ENCODE measurements at regions not wholly inside any gene's neighbourhood (a gene's known extent, or its start where the extent isn't known, plus 50 kb on each side); places are given as distances from the start of the nearest gene placed in this dataset.
"Not testable (repeated sequence)": the region's sequence is repeated elsewhere in the genome, so short reads cannot be mapped to it uniquely, and the experiment has no call there.

- no peak overlapping the region for H3K27ac ChIP-seq
- no peak overlapping the region for H3K4me3 ChIP-seq
Measured at GRCh38 chr12:131635491-131636122, 75.3 kb upstream of the SFSWAP start.

GRCh38 chr12:131636266-131636665, 74.6 kb upstream of the SFSWAP start:
- Histone ChIP-seq H3K27ac (no peak overlapping the region), H3K4me3 (no peak overlapping the region)

DNA sequence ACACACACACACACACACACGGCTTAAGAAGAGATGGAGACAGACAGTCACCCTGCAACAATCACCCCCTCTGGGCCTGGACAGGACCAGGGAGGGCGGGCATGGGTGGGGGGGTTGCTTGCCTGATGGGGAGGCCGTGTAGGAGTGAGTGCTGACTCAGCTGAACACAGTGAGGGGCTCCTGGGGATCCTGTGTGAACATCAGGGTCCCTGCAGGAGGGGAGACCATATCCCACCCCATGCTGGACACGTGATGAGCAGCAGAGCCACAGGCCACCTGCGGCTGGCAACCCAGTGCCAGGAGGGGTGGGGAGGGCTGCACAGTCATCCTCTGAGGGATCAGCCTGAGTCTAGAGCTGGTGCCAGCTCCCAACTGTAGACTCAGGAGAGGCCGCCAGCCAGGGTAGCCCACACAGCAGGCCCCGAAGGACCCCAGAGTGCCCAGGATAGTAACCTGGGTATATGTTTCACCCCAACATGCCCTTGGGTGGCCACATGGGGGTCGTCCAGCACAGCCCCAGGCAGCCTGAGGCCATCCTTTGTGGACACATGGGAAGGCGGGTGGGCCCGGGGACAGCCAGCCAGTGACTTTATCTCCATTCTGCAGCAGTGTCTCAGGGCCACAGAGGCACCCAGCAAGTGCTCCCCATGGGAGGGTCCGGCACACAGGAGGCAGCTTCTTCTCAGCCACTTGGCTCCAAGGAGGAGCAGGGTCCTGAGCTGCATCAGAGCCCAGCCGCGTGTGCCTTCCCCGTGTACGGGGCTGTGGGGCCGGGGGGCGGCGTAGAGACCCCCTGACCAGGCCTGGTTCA, 73.7 kb upstream of the SFSWAP start:
- Histone ChIP-seq H3K27ac (no peak overlapping the region), H3K4me3 (no peak overlapping the region)

DNA sequence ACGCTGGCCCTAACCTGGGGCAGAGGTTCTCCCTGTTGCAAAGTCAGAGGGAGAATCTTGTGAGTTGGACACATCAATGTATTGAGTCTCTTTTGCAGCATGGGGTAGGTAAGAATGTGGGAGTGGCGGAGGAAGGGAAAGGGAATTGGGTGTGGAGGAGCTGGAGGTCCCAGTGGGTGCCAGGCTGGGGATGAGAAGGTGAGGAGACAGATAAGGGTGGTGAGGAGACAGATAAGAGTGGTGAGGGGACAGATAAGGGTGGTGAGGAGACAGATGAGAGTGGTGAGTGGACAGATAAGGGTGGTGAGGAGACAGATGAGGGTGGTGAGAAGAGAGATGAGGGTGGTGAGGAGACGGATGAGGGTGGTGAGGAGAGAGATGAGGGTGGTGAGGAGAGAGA, 72.9 kb upstream of the SFSWAP start:
- Histone ChIP-seq H3K27ac (no peak overlapping the region), H3K4me3 (no peak overlapping the region)

GRCh38 chr12:131639270-131639940, 71.5 kb upstream of the SFSWAP start:
- no peak overlapping the region for H3K4me3 ChIP-seq
- no peak overlapping the region for H3K27ac ChIP-seq

DNA sequence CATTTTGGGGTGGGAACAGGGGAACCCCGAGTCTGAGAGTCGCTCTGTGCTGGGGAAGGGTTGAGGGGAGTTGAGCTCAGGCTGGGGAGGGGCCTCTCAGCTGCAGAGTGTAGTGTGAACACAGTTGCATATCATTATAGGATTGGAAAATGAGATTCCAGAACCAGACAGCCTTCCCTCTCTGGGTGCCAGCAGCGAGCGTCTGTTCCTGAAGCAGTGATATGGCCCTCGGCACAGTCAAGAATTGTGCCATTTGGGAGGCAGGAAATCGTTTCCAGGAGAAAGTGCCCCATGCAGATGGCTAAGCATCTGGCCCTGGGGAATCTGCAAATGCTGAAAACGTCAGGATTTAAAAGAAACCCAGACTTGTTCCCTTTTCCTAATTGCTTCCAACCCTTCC, 70.4 kb upstream of the SFSWAP start:
- no peak overlapping the region for H3K4me3 ChIP-seq

DNA sequence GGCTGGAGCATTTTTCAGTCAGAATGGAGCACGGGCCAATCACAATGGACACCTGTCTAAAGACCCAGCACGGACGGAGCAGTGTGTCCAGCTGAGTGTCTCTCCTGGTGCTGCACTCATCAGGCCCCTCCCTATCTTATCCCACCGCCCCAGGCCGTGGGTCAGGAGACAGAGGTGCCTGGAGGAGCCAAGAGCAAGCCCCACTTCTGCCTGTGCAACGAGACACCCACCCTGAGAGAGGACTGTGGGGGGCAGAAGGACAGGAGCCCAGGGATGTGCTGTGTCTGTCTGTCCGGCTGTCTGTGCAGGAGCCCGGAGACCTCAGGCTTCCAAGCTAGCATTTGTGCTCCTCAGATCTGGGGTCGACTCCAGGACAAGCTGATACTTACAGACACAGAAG, 69.6 kb upstream of the SFSWAP start:
- Histone ChIP-seq H3K27ac (no peak overlapping the region), H3K4me3 (no peak overlapping the region)

More for the DNA sequence above, 70.4 kb upstream of the SFSWAP start:
- H3K27ac ChIP-seq: no peak overlapping the region

- Histone ChIP-seq H3K4me3 (no peak overlapping the region), H3K27ac (no peak overlapping the region)
Measured at GRCh38 chr12:131642101-131642540, 68.8 kb upstream of the SFSWAP start.

GRCh38 chr12:131642771-131643170, 68.1 kb upstream of the SFSWAP start:
- H3K4me3 ChIP-seq: no peak overlapping the region
- H3K27ac ChIP-seq: no peak overlapping the region

GRCh38 chr12:131643631-131644452, 67.0 kb upstream of the SFSWAP start:
- no peak overlapping the region for H3K4me3 ChIP-seq

GRCh38 chr12:131644481-131644880, 66.4 kb upstream of the SFSWAP start:
- Histone ChIP-seq H3K4me3 (no peak overlapping the region), H3K27ac (no peak overlapping the region)

More at GRCh38 chr12:131643631-131644452, 67.0 kb upstream of the SFSWAP start:
- H3K27ac ChIP-seq: no peak overlapping the region

DNA sequence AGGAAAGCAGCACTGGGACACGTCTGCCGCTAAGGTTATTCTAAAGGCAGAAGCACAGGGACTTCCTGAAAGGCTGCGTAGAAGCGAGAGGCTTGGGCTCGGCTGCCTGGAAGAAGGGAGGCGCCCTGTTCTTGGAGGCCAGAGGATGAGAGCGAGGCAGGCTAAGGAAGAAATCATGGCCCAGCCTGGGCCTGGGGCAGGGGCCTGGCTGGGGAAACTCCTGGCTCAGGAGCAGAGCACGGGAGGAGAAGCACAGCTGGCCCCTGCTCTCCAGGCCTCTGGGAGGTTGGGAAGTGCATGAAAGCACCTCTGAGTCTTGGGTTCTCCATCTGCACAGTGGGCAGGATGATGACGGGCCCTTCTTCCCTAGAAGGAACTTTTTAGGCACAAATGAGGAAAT, 66.0 kb upstream of the SFSWAP start:
- H3K4me3 ChIP-seq, H3K27ac ChIP-seq: not testable (repeated sequence)

DNA sequence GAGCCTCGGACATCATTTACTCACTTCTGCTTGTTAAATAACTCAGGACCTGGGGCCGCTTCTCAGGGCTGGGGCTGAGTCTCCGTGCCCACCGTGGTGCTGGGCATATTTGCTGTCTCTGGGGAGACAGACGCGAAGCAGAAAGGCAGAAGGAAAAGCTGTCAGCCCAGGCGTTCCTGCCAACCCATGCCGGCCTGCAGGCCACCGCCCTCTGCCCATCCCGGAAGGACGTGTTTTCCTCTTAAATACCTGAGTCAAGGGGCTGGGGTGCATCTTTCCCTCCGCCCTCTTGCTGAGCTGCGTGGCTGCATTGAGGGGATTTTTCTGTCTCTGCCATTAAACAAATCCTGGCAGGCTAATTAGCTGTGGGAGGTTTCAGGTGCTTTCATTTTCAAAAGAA, 65.3 kb upstream of the SFSWAP start:
- not testable (repeated sequence) for H3K4me3 ChIP-seq, H3K27ac ChIP-seq

DNA sequence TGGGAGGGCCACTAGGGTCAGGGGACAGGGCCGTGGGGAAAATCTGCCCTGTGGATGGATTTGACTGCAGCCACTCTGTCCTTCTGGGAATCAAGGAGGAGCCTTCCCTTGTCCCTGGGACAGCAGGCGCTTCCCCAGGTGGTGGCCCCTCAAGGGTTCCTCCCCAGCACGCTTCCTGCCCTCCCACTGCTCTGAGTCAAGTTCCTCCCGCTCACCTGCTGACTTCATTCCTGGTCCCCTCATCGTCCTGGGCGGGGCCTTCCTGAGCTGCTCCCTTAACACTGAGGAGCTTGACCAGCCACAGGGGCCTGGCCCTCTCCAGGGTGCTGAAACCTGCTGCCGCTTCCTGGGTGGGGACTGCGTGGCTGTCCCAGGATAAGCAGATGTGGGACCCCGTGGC, 64.4 kb upstream of the SFSWAP start:
- H3K27ac ChIP-seq, H3K4me3 ChIP-seq: not testable (repeated sequence)

- no peak overlapping the region for H3K27ac ChIP-seq
- H3K4me3 ChIP-seq: no peak overlapping the region
Measured at GRCh38 chr12:131647667-131648066, 63.2 kb upstream of the SFSWAP start.

DNA sequence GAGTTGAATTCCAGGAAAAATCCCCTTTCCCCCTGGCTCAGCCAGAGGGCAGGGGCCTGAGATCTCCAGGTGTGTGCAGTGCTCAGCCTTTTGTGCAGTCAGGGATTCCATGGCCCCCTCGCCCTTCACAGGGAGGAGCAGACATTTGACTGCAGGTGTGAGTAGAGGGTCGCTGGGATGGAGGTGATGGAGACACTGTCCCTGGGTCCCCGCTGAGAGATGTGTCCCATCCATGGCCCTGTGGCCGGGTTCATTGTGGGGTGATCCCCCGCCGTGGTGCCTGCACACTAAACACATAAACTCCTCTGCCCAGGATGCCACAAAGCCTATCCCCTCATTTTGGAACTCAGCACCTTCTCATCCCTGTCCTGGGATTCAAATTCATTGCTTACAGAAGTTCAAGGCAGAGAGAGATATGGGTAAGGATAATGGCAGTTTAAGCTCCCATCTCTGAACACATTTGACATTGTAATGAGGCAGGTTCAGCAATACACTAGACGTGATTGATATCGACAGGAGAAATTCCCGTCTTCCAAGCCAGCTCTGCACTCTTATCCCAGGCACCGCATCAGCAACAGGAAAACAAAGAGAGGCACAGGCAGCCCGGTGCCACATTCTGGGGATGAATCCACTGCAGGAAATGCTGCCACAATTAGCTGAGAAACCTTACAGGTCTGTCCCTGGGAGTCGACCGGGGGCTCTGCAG, 55.3 kb upstream of the SFSWAP start:
- H3K27ac ChIP-seq, H3K4me3 ChIP-seq: not testable (repeated sequence)

- not testable (repeated sequence) for H3K4me3 ChIP-seq, H3K27ac ChIP-seq
Measured at GRCh38 chr12:131656796-131657195, 54.1 kb upstream of the SFSWAP start.

DNA sequence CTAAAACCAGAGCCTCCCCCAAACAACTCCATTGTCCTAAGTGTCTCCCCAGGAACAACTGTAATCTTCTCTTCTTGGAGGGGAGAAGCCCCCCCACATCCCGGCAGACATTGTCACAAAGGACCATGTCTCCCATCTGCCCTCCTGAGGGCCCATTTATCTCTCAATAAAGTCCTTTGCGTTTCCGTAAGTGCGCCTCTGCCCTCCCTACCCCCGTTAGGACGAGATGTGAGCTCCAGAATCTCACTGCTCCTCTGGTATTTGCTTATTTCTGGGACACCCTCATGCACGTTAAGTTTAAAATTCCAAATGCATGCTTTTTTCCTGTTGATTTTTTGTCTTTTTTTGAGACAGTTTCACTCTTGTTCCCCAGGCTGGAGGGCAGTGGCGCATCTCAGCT, 52.3 kb upstream of the SFSWAP start:
- not testable (repeated sequence) for H3K4me3 ChIP-seq, H3K27ac ChIP-seq

DNA sequence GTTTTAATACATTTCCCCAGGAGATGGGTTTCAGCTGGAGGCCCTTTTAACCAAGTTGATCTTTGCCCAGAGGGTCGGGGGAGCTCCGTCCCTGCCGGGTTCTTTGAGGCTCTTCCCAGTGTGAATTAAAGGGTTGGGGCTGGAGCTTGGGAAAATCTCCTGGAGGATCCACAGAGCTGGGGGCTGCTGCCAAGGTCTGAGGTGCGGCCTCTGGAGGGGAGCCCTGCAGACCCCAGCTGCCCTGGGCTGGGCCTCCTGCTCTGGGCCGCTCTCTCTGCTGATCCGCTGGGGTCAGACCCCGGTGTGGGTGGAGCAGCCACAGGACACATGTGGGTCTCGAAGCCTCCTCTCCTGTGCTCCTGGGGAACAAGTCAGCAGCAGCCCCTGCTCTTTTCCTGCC, 51.4 kb upstream of the SFSWAP start:
- not testable (repeated sequence) for H3K27ac ChIP-seq, H3K4me3 ChIP-seq

All from skin epidermis (tissue), 12 donors.